ENCODE measurements at regions not wholly inside any gene's neighbourhood (a gene's known extent, or its start where the extent isn't known, plus 50 kb on each side); places are given as distances from the start of the nearest gene placed in this dataset.

- CTCF ChIA-PET: no interaction called here
- peaks cover 11% of the 10 kb centered on the region for H3K27me3 ChIP-seq (ENCODE audit: control insufficient read depth, insufficient read depth, low read length)
Measured at GRCh38 chr5:2006193-2006970, 123.7 kb upstream of the IRX4 start.

GRCh38 chr5:2005101-2006041 lies 122.6 kb upstream of the IRX4 start:
- no peak for TF ChIP-seq CTCF (IDR thresholded peaks at IDR 0.05; ENCODE audit: low read depth, low read length)
- Histone ChIP-seq H3K27me3 (ENCODE audit: control insufficient read depth, insufficient read depth, low read length) (peaks cover 11% of the 10 kb centered on the region), H3K27ac (ENCODE audit: low read depth, low read length) (no peak overlapping the region), H3K9me3 (ENCODE audit: control insufficient read depth, insufficient read depth, low read length) (peaks cover 39% of the 10 kb centered on the region), H3K4me3 (ENCODE audit: low read depth, low read length) (no peak overlapping the region)
- ChIA-PET CTCF (no interaction called here), POLR2A (no interaction called here)
- no peak for DNase-seq (ENCODE audit: low read depth, low spot score)

More at GRCh38 chr5:2006193-2006970, 123.7 kb upstream of the IRX4 start:
- no peak overlapping the region for H3K4me3 ChIP-seq (ENCODE audit: low read depth, low read length)
- no peak for DNase-seq (ENCODE audit: low read depth, low spot score)
- H3K9me3 ChIP-seq (ENCODE audit: control insufficient read depth, insufficient read depth, low read length): peaks cover 39% of the 10 kb centered on the region
- TF ChIP-seq CTCF (IDR thresholded peaks at IDR 0.05; ENCODE audit: low read depth, low read length): no peak
- H3K27ac ChIP-seq (ENCODE audit: low read depth, low read length): no peak overlapping the region
- POLR2A ChIA-PET: no interaction called here

GRCh38 chr5:2003690-2004365 lies 121.1 kb upstream of the IRX4 start:
- CTCF ChIA-PET: no interaction called here
- Histone ChIP-seq H3K4me3 (ENCODE audit: low read depth, low read length) (no peak overlapping the region), H3K9me3 (ENCODE audit: control insufficient read depth, insufficient read depth, low read length) (peaks cover 39% of the 10 kb centered on the region), H3K27me3 (ENCODE audit: control insufficient read depth, insufficient read depth, low read length) (peaks cover 11% of the 10 kb centered on the region), H3K27ac (ENCODE audit: low read depth, low read length) (no peak overlapping the region)
- no peak for DNase-seq (ENCODE audit: low read depth, low spot score)
- POLR2A ChIA-PET: no interaction called here
- no peak for TF ChIP-seq CTCF (IDR thresholded peaks at IDR 0.05; ENCODE audit: low read depth, low read length)

- CTCF ChIA-PET: no interaction called here
- no peak overlapping the region for H3K4me3 ChIP-seq (ENCODE audit: low read depth, low read length)
- no peak for TF ChIP-seq CTCF (IDR thresholded peaks at IDR 0.05; ENCODE audit: low read depth, low read length)
- H3K27me3 ChIP-seq (ENCODE audit: control insufficient read depth, insufficient read depth, low read length): peaks cover 9% of the 10 kb centered on the region
- no peak for DNase-seq (ENCODE audit: low read depth, low spot score)
- POLR2A ChIA-PET: no interaction called here
- H3K9me3 ChIP-seq (ENCODE audit: control insufficient read depth, insufficient read depth, low read length): peaks cover 42% of the 10 kb centered on the region
- no peak overlapping the region for H3K27ac ChIP-seq (ENCODE audit: low read depth, low read length)
Measured at GRCh38 chr5:2003206-2003605, 120.5 kb upstream of the IRX4 start.
